ENCODE measurements at regions not wholly inside any gene's neighbourhood (a gene's known extent, or its start where the extent isn't known, plus 50 kb on each side); places are given as distances from the start of the nearest gene placed in this dataset.

DNA sequence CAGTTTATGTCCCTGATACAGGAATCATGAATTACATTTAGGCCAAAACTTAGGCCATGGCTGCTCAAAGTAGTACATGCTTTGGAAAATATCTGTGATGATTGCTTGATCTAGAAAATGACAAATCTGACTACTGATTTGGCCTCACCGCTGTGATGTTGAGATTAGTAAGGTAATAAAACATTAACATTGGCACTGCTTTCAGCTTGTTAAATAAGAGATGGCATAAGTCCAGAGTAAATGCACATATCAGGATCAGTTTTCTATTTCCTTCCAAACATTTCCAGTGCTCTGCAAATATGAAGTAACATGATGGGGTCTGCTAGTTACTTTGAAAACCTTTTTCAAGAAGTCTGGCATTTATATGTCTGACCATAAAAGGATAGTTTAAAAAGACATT is 687.3 kb upstream of the ACTRT1 start:
- TF ChIP-seq, protein P1, sequence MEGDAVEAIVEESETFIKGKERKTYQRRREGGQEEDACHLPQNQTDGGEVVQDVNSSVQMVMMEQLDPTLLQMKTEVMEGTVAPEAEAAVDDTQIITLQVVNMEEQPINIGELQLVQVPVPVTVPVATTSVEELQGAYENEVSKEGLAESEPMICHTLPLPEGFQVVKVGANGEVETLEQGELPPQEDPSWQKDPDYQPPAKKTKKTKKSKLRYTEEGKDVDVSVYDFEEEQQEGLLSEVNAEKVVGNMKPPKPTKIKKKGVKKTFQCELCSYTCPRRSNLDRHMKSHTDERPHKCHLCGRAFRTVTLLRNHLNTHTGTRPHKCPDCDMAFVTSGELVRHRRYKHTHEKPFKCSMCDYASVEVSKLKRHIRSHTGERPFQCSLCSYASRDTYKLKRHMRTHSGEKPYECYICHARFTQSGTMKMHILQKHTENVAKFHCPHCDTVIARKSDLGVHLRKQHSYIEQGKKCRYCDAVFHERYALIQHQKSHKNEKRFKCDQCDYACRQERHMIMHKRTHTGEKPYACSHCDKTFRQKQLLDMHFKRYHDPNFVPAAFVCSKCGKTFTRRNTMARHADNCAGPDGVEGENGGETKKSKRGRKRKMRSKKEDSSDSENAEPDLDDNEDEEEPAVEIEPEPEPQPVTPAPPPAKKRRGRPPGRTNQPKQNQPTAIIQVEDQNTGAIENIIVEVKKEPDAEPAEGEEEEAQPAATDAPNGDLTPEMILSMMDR (IDR thresholded peaks at IDR 0.05) = no peak

GRCh38 chrX:128728943-128729342 is 676.7 kb upstream of the ACTRT1 start:
- TF ChIP-seq, protein P1 (IDR thresholded peaks at IDR 0.05) = no peak

DNA sequence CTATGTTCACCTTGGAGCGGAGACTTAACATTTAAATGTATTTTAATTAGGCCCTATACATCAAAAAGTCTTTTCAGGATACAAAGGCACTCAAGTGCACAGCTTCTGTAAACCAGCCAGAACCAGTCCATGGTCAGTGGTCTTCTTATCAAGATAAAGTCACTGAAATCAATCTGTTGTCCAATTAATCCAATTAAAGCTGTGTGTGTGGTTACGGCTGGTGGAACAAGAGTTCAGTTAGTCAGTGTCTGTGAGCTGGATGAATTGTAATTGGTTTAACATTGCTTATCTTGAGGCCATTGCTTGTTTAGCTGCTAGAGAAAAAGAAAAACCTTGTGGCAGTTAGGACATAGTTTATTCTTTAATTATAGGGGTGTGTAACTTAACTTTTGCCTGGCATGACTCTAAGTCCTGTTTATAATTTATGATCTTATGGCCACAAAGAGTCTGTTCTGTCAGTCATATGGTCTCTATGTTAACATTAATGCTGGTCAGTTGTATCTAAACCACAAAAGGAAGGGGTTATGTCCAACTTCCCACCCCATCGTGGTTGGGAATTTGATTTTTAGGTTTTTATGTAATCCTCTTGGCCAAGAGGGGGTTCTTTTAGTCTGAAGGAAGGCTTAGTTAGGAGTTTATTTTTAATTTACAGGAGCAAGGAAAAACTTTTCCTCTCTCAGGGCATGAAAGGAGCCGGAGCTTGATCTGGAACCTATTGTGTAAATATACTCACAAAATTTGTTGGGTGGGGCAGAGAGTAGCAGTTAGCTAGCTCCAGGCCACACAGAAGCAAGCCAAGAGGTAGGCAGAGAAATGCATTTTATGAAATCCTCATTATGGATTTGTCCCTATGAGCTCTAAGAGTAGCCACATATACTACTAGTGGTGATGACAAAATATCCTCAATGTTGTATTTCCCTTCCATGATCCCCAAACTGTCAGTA is 665.7 kb upstream of the ACTRT1 start:
- TF ChIP-seq, protein P1 (IDR thresholded peaks at IDR 0.05) = no peak

DNA sequence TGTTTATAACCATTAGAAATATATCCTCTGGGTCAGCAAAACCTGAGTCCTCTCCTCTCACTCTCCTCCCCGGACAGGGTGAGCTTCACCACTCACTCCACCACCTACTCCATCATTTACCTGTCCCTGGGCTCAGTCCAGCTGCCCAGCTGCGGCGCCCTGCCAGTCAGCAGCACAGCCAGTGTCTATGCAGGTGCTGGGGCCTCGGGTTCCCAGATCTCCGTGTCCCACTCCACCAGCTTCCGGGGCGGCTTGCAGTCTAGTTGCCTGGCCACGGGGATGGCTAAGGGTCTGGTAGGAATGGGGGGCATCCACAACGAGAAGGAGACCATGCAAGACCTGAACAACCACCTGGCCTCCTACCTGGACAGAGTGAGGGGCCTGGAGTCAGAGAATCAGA is 662.2 kb upstream of the ACTRT1 start:
- TF ChIP-seq, protein P1 (IDR thresholded peaks at IDR 0.05) = no peak

GRCh38 chrX:128699716-128700285 is 647.6 kb upstream of the ACTRT1 start:
- TF ChIP-seq, protein P1 (IDR thresholded peaks at IDR 0.05) = no peak

DNA sequence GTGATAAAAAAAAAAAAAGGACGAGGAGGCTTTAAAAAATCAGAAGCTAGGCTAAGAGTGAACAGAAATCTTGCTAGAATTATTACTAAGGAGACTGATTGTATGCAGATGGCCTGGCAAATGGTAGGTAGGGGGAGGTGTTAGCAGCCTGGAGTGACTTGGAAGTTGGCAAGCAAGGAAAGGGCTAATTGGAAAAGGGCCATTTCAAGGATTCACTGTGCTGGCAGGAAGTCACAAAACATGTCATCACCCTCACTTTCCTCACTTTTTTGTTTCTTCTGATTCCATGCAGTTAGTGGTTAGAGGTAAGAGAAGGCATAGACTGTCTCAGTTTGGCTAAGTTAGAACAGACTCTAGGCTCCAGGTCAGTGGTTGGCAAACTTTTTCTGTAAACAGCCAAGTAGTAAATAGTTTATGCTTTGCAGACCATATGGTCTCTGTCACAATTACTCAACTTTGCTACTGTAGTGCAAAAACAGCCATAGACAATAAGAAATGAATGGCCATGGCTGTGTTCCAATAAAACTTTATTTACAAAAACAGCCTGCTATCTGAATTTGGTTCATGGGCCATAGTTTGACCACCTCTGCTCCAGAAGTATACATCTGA is 646.5 kb upstream of the ACTRT1 start:
- TF ChIP-seq, protein P1 (IDR thresholded peaks at IDR 0.05) = no peak

DNA sequence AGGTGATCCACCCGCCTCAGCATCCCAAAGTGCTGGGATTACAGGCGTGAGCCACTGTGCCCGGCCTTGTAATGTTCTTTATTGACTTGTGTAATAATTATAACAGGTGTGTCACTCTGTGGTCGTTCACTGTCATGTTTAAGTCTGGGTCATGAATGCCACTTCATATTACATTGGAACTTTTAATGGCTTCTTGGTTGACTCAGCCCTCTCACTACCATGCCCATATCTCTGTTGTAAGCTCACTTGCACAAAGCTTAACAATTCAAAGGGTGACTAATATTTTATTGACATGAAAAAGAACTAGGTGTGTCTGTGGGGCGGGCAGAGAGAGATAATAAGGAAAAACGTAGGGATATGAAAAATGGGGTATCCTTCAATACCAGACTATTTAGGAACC is 639.7 kb upstream of the ACTRT1 start:
- TF ChIP-seq, protein P1 (IDR thresholded peaks at IDR 0.05) = no peak
